IPS-18a (cell line): ENCODE measurements at regions not wholly inside any gene's neighbourhood (a gene's known extent, or its start where the extent isn't known, plus 50 kb on each side); places are given as distances from the start of the nearest gene placed in this dataset.

Experiments
- H3K27ac ChIP-seq: one replicate; pipeline ENCODE4 v1.5.1; 2013; ENCODE audit warnings: low read length
- H3K27me3 ChIP-seq: one replicate; pipeline ENCODE4 v1.6.1; 2013; ENCODE audit warnings: mild to moderate bottlenecking, low read length; ENCODE audit not compliant: control insufficient read depth, insufficient read depth
- H3K36me3 ChIP-seq: one replicate; pipeline ENCODE4 v1.6.1; 2013; ENCODE audit warnings: low read depth, low read length; ENCODE audit not compliant: control insufficient read depth
- H3K4me1 ChIP-seq: one replicate; pipeline ENCODE4 v1.6.1; 2013; ENCODE audit warnings: low read depth, low read length; ENCODE audit not compliant: control insufficient read depth
- H3K4me3 ChIP-seq: one replicate; pipeline ENCODE4 v1.5.1; 2013; ENCODE audit warnings: low read length
- H3K9ac ChIP-seq: one replicate; pipeline ENCODE4 v1.6.1; 2013; ENCODE audit warnings: mild to moderate bottlenecking, low read length, moderate library complexity
- H3K9me3 ChIP-seq: one replicate; pipeline ENCODE4 v1.6.1; 2013; ENCODE audit warnings: low read depth, low read length; ENCODE audit not compliant: control insufficient read depth

- H3K9me3 ChIP-seq = no peaks in the 10 kb centered on the region
- no peaks in the 10 kb centered on the region for H3K27me3 ChIP-seq
- no peak overlapping the region for H3K9ac ChIP-seq
- no peak overlapping the region for H3K27ac ChIP-seq
- H3K4me1 ChIP-seq = no peaks in the 10 kb centered on the region
- no peak overlapping the region for H3K4me3 ChIP-seq
- no peaks in the 10 kb centered on the region for H3K36me3 ChIP-seq
Measured at GRCh38 chr3:8145661-8146060, 356.0 kb upstream of the LMCD1 start.

GRCh38 chr3:8147711-8148110 is 353.9 kb upstream of the LMCD1 start:
- no peaks in the 10 kb centered on the region for H3K4me1 ChIP-seq
- H3K36me3 ChIP-seq = no peaks in the 10 kb centered on the region
- H3K27me3 ChIP-seq = no peaks in the 10 kb centered on the region
- H3K9me3 ChIP-seq = no peaks in the 10 kb centered on the region
- no peak overlapping the region for H3K4me3 ChIP-seq
- no peak overlapping the region for H3K27ac ChIP-seq
- no peak overlapping the region for H3K9ac ChIP-seq

- H3K9me3 ChIP-seq = no peaks in the 10 kb centered on the region
- no peak overlapping the region for H3K4me3 ChIP-seq
- no peaks in the 10 kb centered on the region for H3K36me3 ChIP-seq
- no peak overlapping the region for H3K9ac ChIP-seq
- no peaks in the 10 kb centered on the region for H3K4me1 ChIP-seq
- no peak overlapping the region for H3K27ac ChIP-seq
- H3K27me3 ChIP-seq = no peaks in the 10 kb centered on the region
Measured at GRCh38 chr3:8152821-8153418, 348.7 kb upstream of the LMCD1 start.

GRCh38 chr3:8153800-8154199 is 347.8 kb upstream of the LMCD1 start:
- no peaks in the 10 kb centered on the region for H3K27me3 ChIP-seq
- H3K36me3 ChIP-seq = no peaks in the 10 kb centered on the region
- no peaks in the 10 kb centered on the region for H3K4me1 ChIP-seq
- H3K4me3 ChIP-seq = no peak overlapping the region
- no peak overlapping the region for H3K9ac ChIP-seq
- H3K9me3 ChIP-seq = no peaks in the 10 kb centered on the region
- H3K27ac ChIP-seq = no peak overlapping the region

- Histone ChIP-seq H3K4me1 (no peaks in the 10 kb centered on the region), H3K36me3 (no peaks in the 10 kb centered on the region), H3K27me3 (no peaks in the 10 kb centered on the region), H3K9me3 (no peaks in the 10 kb centered on the region), H3K4me3 (no peak overlapping the region), H3K27ac (no peak overlapping the region), H3K9ac (no peak overlapping the region)
Measured at GRCh38 chr3:8154617-8155016, 347.0 kb upstream of the LMCD1 start.

- Histone ChIP-seq H3K9ac (no peak overlapping the region), H3K9me3 (no peaks in the 10 kb centered on the region), H3K4me1 (no peaks in the 10 kb centered on the region), H3K36me3 (no peaks in the 10 kb centered on the region), H3K27ac (no peak overlapping the region), H3K27me3 (no peaks in the 10 kb centered on the region), H3K4me3 (no peak overlapping the region)
Measured at GRCh38 chr3:8156138-8156537, 345.5 kb upstream of the LMCD1 start.

- H3K36me3 ChIP-seq = no peaks in the 10 kb centered on the region
- H3K4me3 ChIP-seq = no peak overlapping the region
- no peaks in the 10 kb centered on the region for H3K9me3 ChIP-seq
- H3K4me1 ChIP-seq = no peaks in the 10 kb centered on the region
- H3K9ac ChIP-seq = no peak overlapping the region
- H3K27ac ChIP-seq = no peak overlapping the region
- H3K27me3 ChIP-seq = no peaks in the 10 kb centered on the region
Measured at GRCh38 chr3:8156831-8157230, 344.8 kb upstream of the LMCD1 start.

GRCh38 chr3:8157640-8158039 is 344.0 kb upstream of the LMCD1 start:
- no peaks in the 10 kb centered on the region for H3K27me3 ChIP-seq
- H3K4me1 ChIP-seq = no peaks in the 10 kb centered on the region
- H3K4me3 ChIP-seq = no peak overlapping the region
- H3K27ac ChIP-seq = no peak overlapping the region
- H3K9me3 ChIP-seq = no peaks in the 10 kb centered on the region
- no peaks in the 10 kb centered on the region for H3K36me3 ChIP-seq
- H3K9ac ChIP-seq = no peak overlapping the region

- Histone ChIP-seq H3K4me1 (no peaks in the 10 kb centered on the region), H3K36me3 (no peaks in the 10 kb centered on the region), H3K9ac (no peak overlapping the region), H3K27ac (no peak overlapping the region), H3K9me3 (no peaks in the 10 kb centered on the region), H3K4me3 (no peak overlapping the region), H3K27me3 (no peaks in the 10 kb centered on the region)
Measured at GRCh38 chr3:8164145-8164544, 337.5 kb upstream of the LMCD1 start.

GRCh38 chr3:8166014-8166413 is 335.6 kb upstream of the LMCD1 start:
- no peaks in the 10 kb centered on the region for H3K27me3 ChIP-seq
- no peaks in the 10 kb centered on the region for H3K4me1 ChIP-seq
- H3K36me3 ChIP-seq = no peaks in the 10 kb centered on the region
- H3K9ac ChIP-seq = no peak overlapping the region
- H3K9me3 ChIP-seq = no peaks in the 10 kb centered on the region
- no peak overlapping the region for H3K4me3 ChIP-seq
- no peak overlapping the region for H3K27ac ChIP-seq

GRCh38 chr3:8170971-8171508 is 330.6 kb upstream of the LMCD1 start:
- no peaks in the 10 kb centered on the region for H3K9me3 ChIP-seq
- H3K27me3 ChIP-seq = no peaks in the 10 kb centered on the region
- H3K4me3 ChIP-seq = no peak overlapping the region
- H3K9ac ChIP-seq = no peak overlapping the region
- H3K27ac ChIP-seq = no peak overlapping the region
- no peaks in the 10 kb centered on the region for H3K36me3 ChIP-seq
- H3K4me1 ChIP-seq = no peaks in the 10 kb centered on the region

GRCh38 chr3:8173892-8174291 is 327.7 kb upstream of the LMCD1 start:
- Histone ChIP-seq H3K9ac (no peak overlapping the region), H3K9me3 (no peaks in the 10 kb centered on the region), H3K4me1 (peaks cover 3% of the 10 kb centered on the region), H3K27me3 (no peaks in the 10 kb centered on the region), H3K27ac (no peak overlapping the region), H3K36me3 (no peaks in the 10 kb centered on the region), H3K4me3 (no peak overlapping the region)
